ENCODE measurements at regions not wholly inside any gene's neighbourhood (a gene's known extent, or its start where the extent isn't known, plus 50 kb on each side); places are given as distances from the start of the nearest gene placed in this dataset.

- intact Hi-C loops (cut with micrococcal nuclease; ENCODE audit: unreplicated experiment), result no loop called here
- Histone ChIP-seq H3K4me2 (ENCODE audit: low read length) (no peak overlapping the region), H3K9me3 (ENCODE audit: low read length) (no peaks in the 10 kb centered on the region), H3K4me3 (ENCODE audit: low read depth, low read length, poor library complexity, severe bottlenecking) (no peak overlapping the region), H3K27ac (ENCODE audit: low read depth, low read length, poor library complexity, severe bottlenecking) (no peak overlapping the region), H2AFZ (ENCODE audit: low read length) (no peak overlapping the region), H3K36me3 (ENCODE audit: insufficient read depth, low read length) (no peaks in the 10 kb centered on the region), H3K9me2 (ENCODE audit: insufficient read depth, low read length) (no peaks in the 10 kb centered on the region), H3K79me2 (ENCODE audit: insufficient read depth, low read depth, low read length) (no peaks in the 10 kb centered on the region), H3K4me1 (ENCODE audit: insufficient read depth, low read length, poor library complexity, severe bottlenecking) (no peaks in the 10 kb centered on the region), H4K20me1 (ENCODE audit: insufficient read depth, low read length) (no peaks in the 10 kb centered on the region)
- ChIA-PET CTCF (ENCODE audit: unreplicated experiment) (no interaction called here), POLR2A (no interaction called here)
- DNase-seq (ENCODE audit: low spot score), result no peak
- no peak for TF ChIP-seq EZH2phosphoT487 (IDR thresholded peaks at IDR 0.05; ENCODE audit: borderline replicate concordance, low read depth, low read length)
- TF ChIP-seq, protein P1, sequence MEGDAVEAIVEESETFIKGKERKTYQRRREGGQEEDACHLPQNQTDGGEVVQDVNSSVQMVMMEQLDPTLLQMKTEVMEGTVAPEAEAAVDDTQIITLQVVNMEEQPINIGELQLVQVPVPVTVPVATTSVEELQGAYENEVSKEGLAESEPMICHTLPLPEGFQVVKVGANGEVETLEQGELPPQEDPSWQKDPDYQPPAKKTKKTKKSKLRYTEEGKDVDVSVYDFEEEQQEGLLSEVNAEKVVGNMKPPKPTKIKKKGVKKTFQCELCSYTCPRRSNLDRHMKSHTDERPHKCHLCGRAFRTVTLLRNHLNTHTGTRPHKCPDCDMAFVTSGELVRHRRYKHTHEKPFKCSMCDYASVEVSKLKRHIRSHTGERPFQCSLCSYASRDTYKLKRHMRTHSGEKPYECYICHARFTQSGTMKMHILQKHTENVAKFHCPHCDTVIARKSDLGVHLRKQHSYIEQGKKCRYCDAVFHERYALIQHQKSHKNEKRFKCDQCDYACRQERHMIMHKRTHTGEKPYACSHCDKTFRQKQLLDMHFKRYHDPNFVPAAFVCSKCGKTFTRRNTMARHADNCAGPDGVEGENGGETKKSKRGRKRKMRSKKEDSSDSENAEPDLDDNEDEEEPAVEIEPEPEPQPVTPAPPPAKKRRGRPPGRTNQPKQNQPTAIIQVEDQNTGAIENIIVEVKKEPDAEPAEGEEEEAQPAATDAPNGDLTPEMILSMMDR (conservative IDR thresholded peaks at IDR 0.05; ENCODE audit: low read length), result no peak
- BruUV-seq (replicated peaks), result no TSS peak
These were observed 205.8 kb upstream of the RTL1 start for GRCh38 chr14:101109347-101109638.

- intact Hi-C loops (cut with micrococcal nuclease; ENCODE audit: unreplicated experiment), result no loop called here
- H3K9me2 ChIP-seq (ENCODE audit: insufficient read depth, low read length), result no peaks in the 10 kb centered on the region
- H2AFZ ChIP-seq (ENCODE audit: low read length), result no peak overlapping the region
- no peak for DNase-seq (ENCODE audit: low spot score)
- CTCF ChIA-PET (ENCODE audit: unreplicated experiment), result no interaction called here
- H3K79me2 ChIP-seq (ENCODE audit: insufficient read depth, low read depth, low read length), result no peaks in the 10 kb centered on the region
- H3K27ac ChIP-seq (ENCODE audit: low read depth, low read length, poor library complexity, severe bottlenecking), result no peak overlapping the region
- BruUV-seq (replicated peaks), result no TSS peak
- no peaks in the 10 kb centered on the region for H3K9me3 ChIP-seq (ENCODE audit: low read length)
- H3K4me1 ChIP-seq (ENCODE audit: insufficient read depth, low read length, poor library complexity, severe bottlenecking), result no peaks in the 10 kb centered on the region
- no peaks in the 10 kb centered on the region for H3K36me3 ChIP-seq (ENCODE audit: insufficient read depth, low read length)
- POLR2A ChIA-PET, result no interaction called here
- no peak overlapping the region for H3K4me3 ChIP-seq (ENCODE audit: low read depth, low read length, poor library complexity, severe bottlenecking)
- no peaks in the 10 kb centered on the region for H4K20me1 ChIP-seq (ENCODE audit: insufficient read depth, low read length)
- H3K4me2 ChIP-seq (ENCODE audit: low read length), result no peak overlapping the region
- TF ChIP-seq, protein P1 (conservative IDR thresholded peaks at IDR 0.05; ENCODE audit: low read length), result no peak
These were observed 206.6 kb upstream of the RTL1 start for GRCh38 chr14:101109981-101110728.

DNA sequence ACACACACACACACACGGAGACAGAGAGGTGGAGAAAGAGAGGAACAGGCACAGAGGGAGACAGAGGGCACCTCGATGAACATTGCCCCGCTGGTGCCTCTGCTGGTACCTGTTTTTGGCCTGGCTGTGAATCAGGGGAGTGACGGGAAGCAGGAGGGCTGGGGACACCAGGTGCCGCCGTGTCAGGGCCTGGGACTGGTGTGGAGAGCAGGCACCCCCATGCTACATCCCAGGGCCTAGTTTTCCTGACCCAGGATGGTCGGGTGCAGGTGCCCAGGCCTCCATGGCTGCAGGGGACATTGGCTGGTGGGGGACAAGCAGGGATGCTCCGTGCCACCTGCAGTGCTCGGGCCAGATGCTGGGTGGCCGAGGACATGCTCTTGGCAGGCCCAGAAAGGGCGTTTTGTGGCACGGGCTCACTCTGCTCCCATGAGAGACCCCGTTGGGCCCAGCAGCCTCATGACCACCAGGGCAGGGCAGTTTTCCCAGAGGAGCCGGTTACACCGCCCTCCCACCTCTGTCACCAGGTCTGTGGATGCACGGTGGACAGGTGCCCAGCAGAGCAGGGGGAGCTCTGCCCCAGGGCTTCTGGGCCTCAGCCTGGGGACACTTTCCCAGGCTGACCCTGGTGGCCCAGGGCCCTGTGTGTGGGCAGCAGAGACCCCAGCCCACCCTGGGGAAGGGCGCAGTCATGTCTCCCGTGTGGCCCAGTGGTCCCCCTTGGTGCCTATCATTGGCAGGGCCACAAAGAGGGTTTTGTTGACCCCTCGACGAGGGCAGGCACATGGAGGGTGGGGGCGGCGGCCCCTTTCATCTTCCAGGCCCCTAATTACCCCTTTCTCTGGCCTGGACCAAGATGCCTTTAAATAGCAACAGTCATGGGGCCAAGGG, 207.5 kb upstream of the RTL1 start:
- Histone ChIP-seq H3K79me2 (ENCODE audit: insufficient read depth, low read depth, low read length) (no peaks in the 10 kb centered on the region), H3K9me2 (ENCODE audit: insufficient read depth, low read length) (no peaks in the 10 kb centered on the region), H3K4me2 (ENCODE audit: low read length) (no peak overlapping the region), H4K20me1 (ENCODE audit: insufficient read depth, low read length) (no peaks in the 10 kb centered on the region), H3K36me3 (ENCODE audit: insufficient read depth, low read length) (no peaks in the 10 kb centered on the region), H3K9me3 (ENCODE audit: low read length) (no peaks in the 10 kb centered on the region), H2AFZ (ENCODE audit: low read length) (no peak overlapping the region), H3K4me3 (ENCODE audit: low read depth, low read length, poor library complexity, severe bottlenecking) (no peak overlapping the region), H3K27ac (ENCODE audit: low read depth, low read length, poor library complexity, severe bottlenecking) (no peak overlapping the region), H3K4me1 (ENCODE audit: insufficient read depth, low read length, poor library complexity, severe bottlenecking) (no peaks in the 10 kb centered on the region)
- ChIA-PET CTCF (ENCODE audit: unreplicated experiment) (no interaction called here), POLR2A (no interaction called here)
- no peak for DNase-seq (ENCODE audit: low spot score)
- no TSS peak for BruUV-seq (replicated peaks)
- intact Hi-C loops (cut with micrococcal nuclease; ENCODE audit: unreplicated experiment), result no loop called here
- no peak for TF ChIP-seq EZH2phosphoT487 (IDR thresholded peaks at IDR 0.05; ENCODE audit: borderline replicate concordance, low read depth, low read length)
- TF ChIP-seq, protein P1 (conservative IDR thresholded peaks at IDR 0.05; ENCODE audit: low read length), result no peak

Measured in OCI-LY7 (cell line).